22Rv1 (cell line): ENCODE measurements at regions not wholly inside any gene's neighbourhood (a gene's known extent, or its start where the extent isn't known, plus 50 kb on each side); places are given as distances from the start of the nearest gene placed in this dataset.

ENCODE experiments used
- ZFX ChIP-seq: fragments of 450-650 bp; IDR thresholded peaks from 2 replicates; pipeline ENCODE4 v1.6.1; 2017; ENCODE audit warnings: antibody characterized with exemption, borderline replicate concordance
- TF ChIP-seq, protein P1 (sequence below): fragments of 450-650 bp; IDR thresholded peaks from 2 replicates; pipeline ENCODE4 v1.5.1; 2017; ENCODE audit warnings: mild to moderate bottlenecking

GRCh38 chr3:99298661-99299060, 339.7 kb upstream of the COL8A1 start:
- TF ChIP-seq, protein P1, sequence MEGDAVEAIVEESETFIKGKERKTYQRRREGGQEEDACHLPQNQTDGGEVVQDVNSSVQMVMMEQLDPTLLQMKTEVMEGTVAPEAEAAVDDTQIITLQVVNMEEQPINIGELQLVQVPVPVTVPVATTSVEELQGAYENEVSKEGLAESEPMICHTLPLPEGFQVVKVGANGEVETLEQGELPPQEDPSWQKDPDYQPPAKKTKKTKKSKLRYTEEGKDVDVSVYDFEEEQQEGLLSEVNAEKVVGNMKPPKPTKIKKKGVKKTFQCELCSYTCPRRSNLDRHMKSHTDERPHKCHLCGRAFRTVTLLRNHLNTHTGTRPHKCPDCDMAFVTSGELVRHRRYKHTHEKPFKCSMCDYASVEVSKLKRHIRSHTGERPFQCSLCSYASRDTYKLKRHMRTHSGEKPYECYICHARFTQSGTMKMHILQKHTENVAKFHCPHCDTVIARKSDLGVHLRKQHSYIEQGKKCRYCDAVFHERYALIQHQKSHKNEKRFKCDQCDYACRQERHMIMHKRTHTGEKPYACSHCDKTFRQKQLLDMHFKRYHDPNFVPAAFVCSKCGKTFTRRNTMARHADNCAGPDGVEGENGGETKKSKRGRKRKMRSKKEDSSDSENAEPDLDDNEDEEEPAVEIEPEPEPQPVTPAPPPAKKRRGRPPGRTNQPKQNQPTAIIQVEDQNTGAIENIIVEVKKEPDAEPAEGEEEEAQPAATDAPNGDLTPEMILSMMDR = no peak
- no peak for TF ChIP-seq ZFX
